Parathyroid adenoma (tissue), 2 donors: ENCODE measurements at regions not wholly inside any gene's neighbourhood (a gene's known extent, or its start where the extent isn't known, plus 50 kb on each side); places are given as distances from the start of the nearest gene placed in this dataset.

ENCODE experiments used
- H2AFZ ChIP-seq: fragments of 300-600 bp; sonication (generic); one replicate; pipeline ENCODE4 v1.7.0; 2017; ENCODE audit warnings: antibody characterized with exemption, mild to moderate bottlenecking
- H3K27ac ChIP-seq: fragments of 300-600 bp; sonication (generic); one replicate; pipeline ENCODE4 v1.7.0; 2017
- H3K27me3 ChIP-seq: fragments of 300-600 bp; sonication (generic); one replicate; pipeline ENCODE4 v1.7.0; 2017; ENCODE audit warnings: low read length; ENCODE audit not compliant: control insufficient read depth, insufficient read depth
- H3K36me3 ChIP-seq: fragments of 300-600 bp; sonication (generic); one replicate; pipeline ENCODE4 v1.7.0; 2017; ENCODE audit warnings: low read length; ENCODE audit not compliant: control insufficient read depth, insufficient read depth
- H3K4me1 ChIP-seq: fragments of 300-600 bp; sonication (generic); one replicate; pipeline ENCODE4 v1.7.0; 2017; ENCODE audit warnings: control low read depth
- H3K4me2 ChIP-seq: fragments of 300-600 bp; sonication (generic); one replicate; pipeline ENCODE4 v1.7.0; 2017; ENCODE audit warnings: low read length
- H3K4me3 ChIP-seq: fragments of 300-600 bp; sonication (generic); one replicate; pipeline ENCODE4 v1.7.0; 2017; ENCODE audit warnings: low read depth, low read length
- H3K79me2 ChIP-seq: fragments of 300-600 bp; sonication (generic); one replicate; pipeline ENCODE4 v1.7.0; 2017; ENCODE audit warnings: control low read depth
- H3K9ac ChIP-seq: fragments of 300-600 bp; sonication (generic); one replicate; pipeline ENCODE4 v1.7.0; 2017; ENCODE audit warnings: mild to moderate bottlenecking
- H3K9me3 ChIP-seq: fragments of 300-600 bp; sonication (generic); one replicate; pipeline ENCODE4 v1.7.0; 2017; ENCODE audit warnings: low read length; ENCODE audit not compliant: control insufficient read depth
- CTCF ChIP-seq: fragments of 300-600 bp; sonication (generic); IDR thresholded peaks from one replicate; pipeline ENCODE4 v1.7.0; 2017; ENCODE audit warnings: antibody characterized with exemption, mild to moderate bottlenecking
- donor health status: primary hyperparathyroidism.

- Histone ChIP-seq H3K4me3 (no peak overlapping the region), H3K27me3 (no peaks in the 10 kb centered on the region), H3K79me2 (no peaks in the 10 kb centered on the region), H2AFZ (no peak overlapping the region), H3K4me2 (no peak overlapping the region), H3K36me3 (no peaks in the 10 kb centered on the region), H3K4me1 (no peaks in the 10 kb centered on the region), H3K27ac (no peak overlapping the region), H3K9ac (no peak overlapping the region), H3K9me3 (no peaks in the 10 kb centered on the region)
- no peak for TF ChIP-seq CTCF
Measured at GRCh38 chr4:72631296-72631695, 62.3 kb upstream of the ADAMTS3 start.

- no peaks in the 10 kb centered on the region for H3K27me3 ChIP-seq
- H3K4me1 ChIP-seq, result no peaks in the 10 kb centered on the region
- H3K4me2 ChIP-seq, result no peak overlapping the region
- H3K79me2 ChIP-seq, result no peaks in the 10 kb centered on the region
- H3K27ac ChIP-seq, result no peak overlapping the region
- H3K9me3 ChIP-seq, result no peaks in the 10 kb centered on the region
- no peak for TF ChIP-seq CTCF
- H3K9ac ChIP-seq, result no peak overlapping the region
- no peak overlapping the region for H3K4me3 ChIP-seq
- no peaks in the 10 kb centered on the region for H3K36me3 ChIP-seq
- H2AFZ ChIP-seq, result no peak overlapping the region
Measured at GRCh38 chr4:72629540-72629939, 60.5 kb upstream of the ADAMTS3 start.

DNA sequence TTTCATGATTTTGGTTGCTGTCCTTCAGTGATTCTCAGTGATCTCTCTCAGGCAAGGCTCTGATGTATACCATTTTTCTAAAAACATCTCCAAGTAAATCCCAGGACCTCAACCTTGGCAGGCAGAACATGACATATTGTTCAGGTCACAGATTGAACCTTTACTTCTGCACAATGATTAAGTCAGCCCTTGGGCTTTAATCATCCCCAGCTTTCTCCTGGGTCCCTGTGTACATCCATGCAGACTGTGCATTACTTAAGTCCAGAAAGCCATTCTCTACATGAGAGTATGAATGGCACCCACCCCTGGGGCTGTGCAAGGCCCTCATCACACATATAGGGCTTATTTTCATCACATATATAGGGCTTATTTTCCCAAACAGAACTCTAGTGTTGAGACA, 58.7 kb upstream of the ADAMTS3 start:
- Histone ChIP-seq H3K27me3 (no peaks in the 10 kb centered on the region), H3K4me1 (no peaks in the 10 kb centered on the region), H3K9ac (no peak overlapping the region), H3K79me2 (no peaks in the 10 kb centered on the region), H2AFZ (no peak overlapping the region), H3K4me3 (no peak overlapping the region), H3K4me2 (no peak overlapping the region), H3K27ac (no peak overlapping the region), H3K9me3 (no peaks in the 10 kb centered on the region), H3K36me3 (no peaks in the 10 kb centered on the region)
- TF ChIP-seq CTCF, result no peak
